H1 (cell line): ENCODE measurements at regions not wholly inside any gene's neighbourhood (a gene's known extent, or its start where the extent isn't known, plus 50 kb on each side); places are given as distances from the start of the nearest gene placed in this dataset.

Source experiments
- TF ChIP-seq, protein P1 (sequence below), 3 experiments: IDR thresholded peaks; 1 replicate in 2 of 3; 2 replicates in 1 of 3; pipeline versions ENCODE4 v1.5.1 to v1.6.1; 2011; ENCODE audit warnings: low read length in 3 of 3, mild to moderate bottlenecking in 3 of 3, inconsistent platforms in 2 of 3, low read depth in 1 of 3, moderate library complexity in 1 of 3; ENCODE audit not compliant: insufficient read depth in 1 of 3; ENCODE audit errors: control extremely low read depth in 1 of 3

DNA sequence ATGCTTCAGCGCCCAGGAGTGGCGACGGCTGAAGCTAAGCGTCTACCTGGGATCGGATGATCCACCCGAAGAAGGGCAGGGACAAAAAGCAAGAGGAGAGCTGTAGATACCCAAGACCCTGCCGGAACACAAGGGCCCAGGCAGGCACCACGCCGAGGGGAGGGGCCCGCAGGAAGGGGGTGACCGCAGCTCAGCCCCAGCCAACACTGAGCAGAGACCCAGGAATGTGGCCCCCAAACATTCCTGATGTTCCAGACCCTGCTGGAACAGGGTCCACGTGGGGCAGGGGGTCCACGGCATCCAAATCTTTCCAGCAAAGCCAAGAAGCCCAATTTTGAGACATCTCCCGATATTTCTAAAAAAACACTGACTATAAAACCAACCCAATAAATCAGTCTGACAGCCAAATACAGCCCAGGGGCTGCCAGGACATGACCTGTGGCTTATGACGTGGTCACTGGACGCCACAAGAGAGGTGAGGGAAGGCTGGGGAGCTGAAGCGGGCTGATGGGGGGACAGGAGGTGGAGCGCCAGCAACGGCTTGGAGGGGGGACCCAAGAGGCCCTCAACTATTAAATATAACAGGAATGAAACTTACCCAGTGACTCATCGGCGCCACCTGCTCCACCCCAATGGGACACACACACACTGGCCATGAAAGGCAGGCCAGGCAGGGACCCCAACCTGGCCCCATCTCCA lies 58.9 kb downstream of the NCOR2 start (continued):
- TF ChIP-seq, protein P1, sequence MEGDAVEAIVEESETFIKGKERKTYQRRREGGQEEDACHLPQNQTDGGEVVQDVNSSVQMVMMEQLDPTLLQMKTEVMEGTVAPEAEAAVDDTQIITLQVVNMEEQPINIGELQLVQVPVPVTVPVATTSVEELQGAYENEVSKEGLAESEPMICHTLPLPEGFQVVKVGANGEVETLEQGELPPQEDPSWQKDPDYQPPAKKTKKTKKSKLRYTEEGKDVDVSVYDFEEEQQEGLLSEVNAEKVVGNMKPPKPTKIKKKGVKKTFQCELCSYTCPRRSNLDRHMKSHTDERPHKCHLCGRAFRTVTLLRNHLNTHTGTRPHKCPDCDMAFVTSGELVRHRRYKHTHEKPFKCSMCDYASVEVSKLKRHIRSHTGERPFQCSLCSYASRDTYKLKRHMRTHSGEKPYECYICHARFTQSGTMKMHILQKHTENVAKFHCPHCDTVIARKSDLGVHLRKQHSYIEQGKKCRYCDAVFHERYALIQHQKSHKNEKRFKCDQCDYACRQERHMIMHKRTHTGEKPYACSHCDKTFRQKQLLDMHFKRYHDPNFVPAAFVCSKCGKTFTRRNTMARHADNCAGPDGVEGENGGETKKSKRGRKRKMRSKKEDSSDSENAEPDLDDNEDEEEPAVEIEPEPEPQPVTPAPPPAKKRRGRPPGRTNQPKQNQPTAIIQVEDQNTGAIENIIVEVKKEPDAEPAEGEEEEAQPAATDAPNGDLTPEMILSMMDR (IDR thresholded peaks at IDR 0.05; ENCODE audit: control extremely low read depth in 1 of 3, insufficient read depth in 1 of 3, low read depth in 1 of 3, low read length in 3 of 3): peak in 1 of 3 experiments; percentile 18; a peak in 1 of 4 replicates
